B cell (primary cell): ENCODE measurements at regions not wholly inside any gene's neighbourhood (a gene's known extent, or its start where the extent isn't known, plus 50 kb on each side); places are given as distances from the start of the nearest gene placed in this dataset.

Experiments used
- CTCF ChIP-seq: fragments of 200-600 bp; IDR thresholded peaks from one replicate; pipeline ENCODE4 v1.8.0; 2022; ENCODE audit warnings: antibody characterized with exemption, mild to moderate bottlenecking
- EZH2 ChIP-seq: IDR thresholded peaks from 2 replicates; pipeline ENCODE4 v1.6.1; 2012; ENCODE audit warnings: borderline replicate concordance, low read depth, mild to moderate bottlenecking, moderate library complexity, low read length; ENCODE audit not compliant: insufficient read depth, poor library complexity, severe bottlenecking

GRCh38 chr17:14582996-14583395 lies 282.1 kb downstream of the HS3ST3B1 start:
- no peak for TF ChIP-seq CTCF
- no peak for TF ChIP-seq EZH2
